ENCODE measurements at regions not wholly inside any gene's neighbourhood (a gene's known extent, or its start where the extent isn't known, plus 50 kb on each side); places are given as distances from the start of the nearest gene placed in this dataset.

DNA sequence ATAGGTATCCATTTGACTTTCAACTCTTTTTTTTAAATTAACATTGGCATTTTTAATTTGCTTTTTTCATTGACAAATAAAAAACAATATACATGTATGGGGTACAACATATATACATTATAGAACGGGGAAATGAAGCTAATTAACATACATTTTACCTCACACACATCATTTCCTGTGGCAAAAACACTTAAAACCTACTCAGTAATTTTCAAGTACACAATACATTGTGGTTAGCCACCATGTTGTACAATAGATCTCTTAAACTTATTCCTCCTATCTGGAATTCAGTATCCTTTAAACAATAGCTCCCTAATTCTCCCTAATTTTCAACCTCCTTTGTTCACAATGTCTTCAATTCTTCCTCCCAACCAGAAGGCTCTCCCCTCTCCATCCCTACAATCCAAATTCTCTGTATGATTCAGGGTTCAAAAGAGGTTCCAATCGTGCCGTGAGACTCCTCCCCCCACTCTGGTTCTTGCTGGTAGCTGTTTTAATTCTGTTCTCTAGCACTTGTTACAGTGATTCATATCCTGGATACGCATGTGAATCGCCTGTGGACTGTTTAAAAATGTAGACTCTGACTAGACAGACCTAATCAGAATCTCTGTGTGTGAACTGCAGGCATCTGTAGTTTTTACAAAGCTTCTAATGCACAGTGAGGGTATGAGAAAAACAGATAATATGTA lies 87.6 kb upstream of the DUSP10 start:
- TF ChIP-seq ISL1 (CRISPR knock-in tag; IDR thresholded peaks at IDR 0.05) (no peak), ARNTL (CRISPR knock-in tag; IDR thresholded peaks at IDR 0.05; ENCODE audit: borderline replicate concordance, low read depth) (no peak), ZFP3 (CRISPR knock-in tag; IDR thresholded peaks at IDR 0.05) (no peak)

All from SK-N-SH treated with all-trans-retinoic acid at 6 μM for 48 hours (cell line).